Smooth muscle cell (in vitro differentiated cells): ENCODE measurements at regions not wholly inside any gene's neighbourhood (a gene's known extent, or its start where the extent isn't known, plus 50 kb on each side); places are given as distances from the start of the nearest gene placed in this dataset.

ENCODE experiments used
- DNase-seq: peaks from one replicate; lab custom pipeline; 2025; ENCODE audit not compliant: unreplicated experiment; lab: John Stamatoyannopoulos, UW
- H2AFZ ChIP-seq: fragments of 200-600 bp; sonication (generic); 2 replicates; pipeline ENCODE4 v1.6.0; 2016; ENCODE audit warnings: antibody characterized with exemption, low read depth, mild to moderate bottlenecking
- H3F3A ChIP-seq: fragments of 200-600 bp; sonication (generic); 2 replicates; pipeline ENCODE4 v1.6.0; 2017; ENCODE audit warnings: antibody characterized with exemption, low read depth
- H3K27ac ChIP-seq: fragments of 200-600 bp; sonication (generic); 2 replicates; pipeline ENCODE4 v1.5.1; 2016; ENCODE audit warnings: low read depth, mild to moderate bottlenecking
- H3K27me3 ChIP-seq: fragments of 200-600 bp; sonication (generic); 2 replicates; pipeline ENCODE4 v1.6.1; 2016; ENCODE audit warnings: low read depth, mild to moderate bottlenecking
- H3K36me3 ChIP-seq: fragments of 200-600 bp; sonication (generic); 2 replicates; pipeline ENCODE4 v1.5.1; 2016; ENCODE audit warnings: low read depth
- H3K4me1 ChIP-seq: fragments of 200-600 bp; sonication (generic); 2 replicates; pipeline ENCODE4 v1.5.1; 2016; ENCODE audit warnings: low read depth
- H3K4me2 ChIP-seq: fragments of 200-600 bp; sonication (generic); 2 replicates; pipeline ENCODE4 v1.6.0; 2016; ENCODE audit warnings: mild to moderate bottlenecking
- H3K4me3 ChIP-seq: fragments of 200-600 bp; sonication (generic); 2 replicates; pipeline ENCODE4 v1.5.1; 2016; ENCODE audit warnings: mild to moderate bottlenecking
- H3K79me2 ChIP-seq: fragments of 200-600 bp; sonication (generic); 2 replicates; pipeline ENCODE4 v1.6.0; 2016; ENCODE audit warnings: low read depth, mild to moderate bottlenecking
- H3K9ac ChIP-seq: fragments of 200-600 bp; sonication (generic); 2 replicates; pipeline ENCODE4 v1.6.0; 2016; ENCODE audit warnings: low read depth
- H3K9me3 ChIP-seq: fragments of 200-600 bp; sonication (generic); replicated peaks from 2 replicates; pipeline ENCODE4 v1.5.1; 2016; ENCODE audit warnings: low read depth
- H4K20me1 ChIP-seq: fragments of 200-600 bp; sonication (generic); 2 replicates; pipeline ENCODE4 v1.6.0; 2016; ENCODE audit warnings: low read depth
- WGBS: methylation state at CpG from one replicate; pipeline ENCODE4 v1.1.7; 2016; ENCODE audit warnings: low lambda C conversion rate; 5-methylcytosine and 5-hydroxymethylcytosine counted together
- TF ChIP-seq, protein P1 (sequence below): fragments of 200-600 bp; sonication (generic); IDR thresholded peaks from 2 replicates; pipeline ENCODE4 v1.5.1; 2017; ENCODE audit warnings: borderline replicate concordance, mild to moderate bottlenecking, antibody characterized with exemption; ENCODE audit not compliant: insufficient read depth, poor library complexity, severe bottlenecking

- Histone ChIP-seq H3K36me3 (no peaks in the 10 kb centered on the region), H3K79me2 (no peaks in the 10 kb centered on the region), H3K4me2 (no peak overlapping the region), H3K4me1 (peaks cover 9% of the 10 kb centered on the region), H2AFZ (no peak overlapping the region), H3F3A (peaks cover 4% of the 10 kb centered on the region), H3K9ac (no peak overlapping the region), H3K4me3 (no peak overlapping the region), H3K27ac (no peak overlapping the region), H3K9me3 (no peaks in the 10 kb centered on the region), H3K27me3 (no peaks in the 10 kb centered on the region), H4K20me1 (no peaks in the 10 kb centered on the region)
- 78% methylated on average over 5 of the region's 5 CpGs for WGBS
- TF ChIP-seq, protein P1, sequence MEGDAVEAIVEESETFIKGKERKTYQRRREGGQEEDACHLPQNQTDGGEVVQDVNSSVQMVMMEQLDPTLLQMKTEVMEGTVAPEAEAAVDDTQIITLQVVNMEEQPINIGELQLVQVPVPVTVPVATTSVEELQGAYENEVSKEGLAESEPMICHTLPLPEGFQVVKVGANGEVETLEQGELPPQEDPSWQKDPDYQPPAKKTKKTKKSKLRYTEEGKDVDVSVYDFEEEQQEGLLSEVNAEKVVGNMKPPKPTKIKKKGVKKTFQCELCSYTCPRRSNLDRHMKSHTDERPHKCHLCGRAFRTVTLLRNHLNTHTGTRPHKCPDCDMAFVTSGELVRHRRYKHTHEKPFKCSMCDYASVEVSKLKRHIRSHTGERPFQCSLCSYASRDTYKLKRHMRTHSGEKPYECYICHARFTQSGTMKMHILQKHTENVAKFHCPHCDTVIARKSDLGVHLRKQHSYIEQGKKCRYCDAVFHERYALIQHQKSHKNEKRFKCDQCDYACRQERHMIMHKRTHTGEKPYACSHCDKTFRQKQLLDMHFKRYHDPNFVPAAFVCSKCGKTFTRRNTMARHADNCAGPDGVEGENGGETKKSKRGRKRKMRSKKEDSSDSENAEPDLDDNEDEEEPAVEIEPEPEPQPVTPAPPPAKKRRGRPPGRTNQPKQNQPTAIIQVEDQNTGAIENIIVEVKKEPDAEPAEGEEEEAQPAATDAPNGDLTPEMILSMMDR = no peak
- DNase-seq = no peak
These were observed 327.0 kb upstream of the PLET1 start for GRCh38 chr11:112587664-112588063.

GRCh38 chr11:112588252-112588694 is 327.6 kb upstream of the PLET1 start:
- H3F3A ChIP-seq = peaks cover 4% of the 10 kb centered on the region
- H3K4me3 ChIP-seq = no peak overlapping the region
- no peaks in the 10 kb centered on the region for H3K36me3 ChIP-seq
- H3K79me2 ChIP-seq = no peaks in the 10 kb centered on the region
- H2AFZ ChIP-seq = peak overlapping the region; percentile 63
- no peak overlapping the region for H3K27ac ChIP-seq
- no peak overlapping the region for H3K9ac ChIP-seq
- peak overlapping the region; percentile 75 for H3K4me2 ChIP-seq
- H3K27me3 ChIP-seq = no peaks in the 10 kb centered on the region
- peaks cover 9% of the 10 kb centered on the region for H3K4me1 ChIP-seq
- TF ChIP-seq, protein P1 = peak; percentile 68
- no peaks in the 10 kb centered on the region for H4K20me1 ChIP-seq
- no peaks in the 10 kb centered on the region for H3K9me3 ChIP-seq
- DNase-seq = no peak
- WGBS = 7% methylated on average over 5 of the region's 5 CpGs

- Histone ChIP-seq H3K36me3 (no peaks in the 10 kb centered on the region), H3K27ac (no peak overlapping the region), H3K4me2 (peak overlapping the region; percentile 75), H3K27me3 (no peaks in the 10 kb centered on the region), H3K9me3 (no peaks in the 10 kb centered on the region), H3K4me3 (no peak overlapping the region), H3K9ac (no peak overlapping the region), H3F3A (peaks cover 4% of the 10 kb centered on the region), H3K79me2 (no peaks in the 10 kb centered on the region), H2AFZ (no peak overlapping the region), H3K4me1 (peaks cover 9% of the 10 kb centered on the region), H4K20me1 (no peaks in the 10 kb centered on the region)
- DNase-seq = no peak
- TF ChIP-seq, protein P1 = no peak
- 21% methylated on average over 3 of the region's 3 CpGs for WGBS
These were observed 328.5 kb upstream of the PLET1 start for GRCh38 chr11:112589155-112589554.

GRCh38 chr11:112590764-112591163 is 330.1 kb upstream of the PLET1 start:
- no peaks in the 10 kb centered on the region for H3K9me3 ChIP-seq
- H3K27ac ChIP-seq = no peak overlapping the region
- peaks cover 4% of the 10 kb centered on the region for H3F3A ChIP-seq
- TF ChIP-seq, protein P1 = no peak
- H3K4me2 ChIP-seq = no peak overlapping the region
- no peaks in the 10 kb centered on the region for H3K79me2 ChIP-seq
- H3K4me3 ChIP-seq = no peak overlapping the region
- peaks cover 9% of the 10 kb centered on the region for H3K4me1 ChIP-seq
- WGBS = 78% methylated on average over 2 of the region's 2 CpGs
- H3K27me3 ChIP-seq = no peaks in the 10 kb centered on the region
- no peaks in the 10 kb centered on the region for H3K36me3 ChIP-seq
- H4K20me1 ChIP-seq = no peaks in the 10 kb centered on the region
- no peak for DNase-seq
- no peak overlapping the region for H3K9ac ChIP-seq
- H2AFZ ChIP-seq = no peak overlapping the region
